ENCODE measurements at regions not wholly inside any gene's neighbourhood (a gene's known extent, or its start where the extent isn't known, plus 50 kb on each side); places are given as distances from the start of the nearest gene placed in this dataset.

- H3K4me2 ChIP-seq (ENCODE audit: insufficient read depth, low read length) = no peak overlapping the region
- in situ Hi-C loops (cut with MboI) (no loop called here), intact Hi-C loops (cut with micrococcal nuclease) (no loop called here)
- no peaks in the 10 kb centered on the region for H3K4me1 ChIP-seq (replicated peaks in 1 of 2; ENCODE audit: control insufficient read depth in 2 of 2, insufficient read depth in 2 of 2, low read length in 2 of 2)
- H4K20me1 ChIP-seq (replicated peaks; ENCODE audit: control insufficient read depth, insufficient read depth, low read length) = no peaks in the 10 kb centered on the region
- no peak for TF ChIP-seq NR2C2 (CRISPR knock-in tag; IDR thresholded peaks at IDR 0.05)
- no peak for TF ChIP-seq NR2C2 (tag; IDR thresholded peaks at IDR 0.05)
- TF ChIP-seq STAG1 (CRISPR knock-in tag; IDR thresholded peaks at IDR 0.05; ENCODE audit: borderline replicate concordance) = no peak
- no peak for TF ChIP-seq EGR1 (conservative IDR thresholded peaks at IDR 0.05)
- no peak for TF ChIP-seq CHD2 (IDR thresholded peaks at IDR 0.05; ENCODE audit: low read depth, low read length)
- no peak for TF ChIP-seq DMBX1 (CRISPR knock-in tag; IDR thresholded peaks at IDR 0.05; ENCODE audit: borderline replicate concordance)
- TF ChIP-seq SRSF3 (IDR thresholded peaks at IDR 0.05; ENCODE audit: insufficient read depth, low read length) = no peak
- TF ChIP-seq E2F8 (IDR thresholded peaks at IDR 0.05; ENCODE audit: low read depth, partially characterized antibody) = no peak
- no peak for TF ChIP-seq RB1 (IDR thresholded peaks at IDR 0.05; ENCODE audit: low read depth)
- TF ChIP-seq RAD51 (IDR thresholded peaks at IDR 0.05; ENCODE audit: borderline replicate concordance, low read depth) = no peak
- TF ChIP-seq NFXL1 (CRISPR knock-in tag; IDR thresholded peaks at IDR 0.05) = no peak
- TF ChIP-seq LARP7 (IDR thresholded peaks at IDR 0.05) = no peak
- no peak for TF ChIP-seq ELF2 (CRISPR knock-in tag; IDR thresholded peaks at IDR 0.05)
- TF ChIP-seq NFIX (CRISPR knock-in tag; IDR thresholded peaks at IDR 0.05; ENCODE audit: low read depth) = no peak
- no peak for TF ChIP-seq TRIM25 (IDR thresholded peaks at IDR 0.05; ENCODE audit: borderline replicate concordance)
- no peak for TF ChIP-seq CBX3 (IDR thresholded peaks at IDR 0.05; ENCODE audit: borderline replicate concordance in 1 of 2, low read length in 2 of 2)
- H3K9me3 ChIP-seq (replicated peaks; ENCODE audit: control insufficient read depth, insufficient read depth, low read depth, low read length) = no peaks in the 10 kb centered on the region; the same call in 1 of the 2 replicates
- BruUV-seq (replicated peaks) = no TSS peak
- H3K36me3 ChIP-seq (ENCODE audit: control insufficient read depth, insufficient read depth, low read length) = no peaks in the 10 kb centered on the region
- no peak overlapping the region for H2AFZ ChIP-seq (ENCODE audit: low read depth, low read length)
- FAIRE-seq (no peak), DNase-seq (ENCODE audit: extremely low read depth in 1 of 4, low spot score in 3 of 4) (no peak), ATAC-seq (no peak)
- ChIA-PET CTCF (ENCODE audit: low intra/inter-chr PET ratio) (no interaction called here), POLR2A (no interaction called here)
- no peaks in the 10 kb centered on the region for H3K9me1 ChIP-seq (ENCODE audit: control insufficient read depth, insufficient read depth, low read length)
- H3K9ac ChIP-seq (ENCODE audit: insufficient read depth in 1 of 2, low read depth in 2 of 2, low read length in 2 of 2) = no peak overlapping the region
- no peaks in the 10 kb centered on the region for H3K79me2 ChIP-seq (ENCODE audit: control insufficient read depth, insufficient read depth, low read length)
- H3K27me3 ChIP-seq (ENCODE audit: control insufficient read depth in 2 of 2, insufficient read depth in 2 of 2, low read length in 2 of 2) = no peaks in the 10 kb centered on the region
- H3K4me3 ChIP-seq = no peak overlapping the region
- no peak overlapping the region for H3K27ac ChIP-seq (ENCODE audit: extremely low read depth, low read depth, low read length)
Observed at GRCh38 chr1:217977943-217978342, 307.1 kb upstream of the RRP15 start.

Data from K562 (cell line).